HG03097 (cell line): ENCODE measurements at regions not wholly inside any gene's neighbourhood (a gene's known extent, or its start where the extent isn't known, plus 50 kb on each side); places are given as distances from the start of the nearest gene placed in this dataset.
"Not testable (repeated sequence)": the region's sequence is repeated elsewhere in the genome, so short reads cannot be mapped to it uniquely, and the experiment has no call there.

Source experiments
- ATAC-seq: cut with Tn5 transposase; IDR thresholded peaks from one replicate; pipeline ENCODE4 v1.9.1; 2021; ENCODE audit not compliant: unreplicated experiment, low FRiP score

DNA sequence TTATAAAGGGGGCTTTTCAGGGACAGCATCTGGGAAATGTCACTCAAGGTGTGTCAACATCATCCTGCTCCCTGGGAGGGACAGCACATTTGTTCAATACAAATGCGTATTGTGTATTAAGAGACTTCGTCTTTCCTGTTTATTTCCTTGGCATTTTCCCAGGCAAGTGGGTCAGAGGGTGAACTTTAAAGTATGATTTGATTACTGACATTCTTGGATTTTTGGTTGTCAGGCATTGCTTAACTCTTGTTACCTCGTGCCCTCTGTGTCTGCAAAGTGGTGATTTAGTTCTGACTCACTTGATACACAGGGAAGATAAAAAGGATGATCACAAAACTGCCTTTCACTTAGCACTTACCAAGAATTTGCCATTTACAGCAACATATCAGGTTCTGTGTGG, 292.7 kb downstream of the SUCLA2 start:
- no peak for ATAC-seq

DNA sequence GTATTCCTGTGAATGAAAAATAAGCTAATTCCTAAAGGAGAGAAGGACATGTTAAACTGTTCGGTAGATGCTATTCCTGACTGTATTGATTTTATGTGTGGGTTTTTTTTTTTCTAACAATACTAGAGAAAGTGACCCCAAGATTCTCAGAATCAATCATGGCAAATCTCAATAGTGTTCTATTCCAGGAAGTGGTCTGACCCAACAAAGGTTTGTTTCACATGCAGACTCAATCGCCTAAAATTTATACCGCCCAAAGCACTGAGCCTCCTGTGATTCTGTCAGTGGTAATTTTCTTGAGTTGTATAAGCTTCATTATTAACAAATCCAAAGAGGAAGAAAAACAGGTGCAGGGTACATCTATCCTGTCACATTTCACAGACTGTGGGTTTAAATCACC, 293.7 kb downstream of the SUCLA2 start:
- no peak for ATAC-seq

DNA sequence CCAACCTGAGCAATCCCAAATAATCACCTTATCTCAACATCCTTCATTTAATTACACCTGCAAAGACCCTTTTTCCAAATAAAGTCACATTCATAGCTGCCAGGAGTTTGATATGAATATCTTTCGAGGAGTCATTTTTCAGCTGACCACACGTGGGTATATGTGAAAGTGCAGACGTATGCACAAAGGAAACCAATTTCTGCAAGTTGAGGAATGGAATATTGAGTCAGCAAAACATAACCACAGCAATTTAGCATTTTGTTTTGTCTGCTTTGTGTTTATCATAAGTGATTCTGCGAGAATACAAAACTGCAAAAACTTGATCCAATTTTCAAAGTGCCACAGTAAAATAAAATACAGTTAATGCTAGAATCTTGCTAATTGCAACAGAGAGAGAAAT, 295.9 kb downstream of the SUCLA2 start:
- no peak for ATAC-seq

DNA sequence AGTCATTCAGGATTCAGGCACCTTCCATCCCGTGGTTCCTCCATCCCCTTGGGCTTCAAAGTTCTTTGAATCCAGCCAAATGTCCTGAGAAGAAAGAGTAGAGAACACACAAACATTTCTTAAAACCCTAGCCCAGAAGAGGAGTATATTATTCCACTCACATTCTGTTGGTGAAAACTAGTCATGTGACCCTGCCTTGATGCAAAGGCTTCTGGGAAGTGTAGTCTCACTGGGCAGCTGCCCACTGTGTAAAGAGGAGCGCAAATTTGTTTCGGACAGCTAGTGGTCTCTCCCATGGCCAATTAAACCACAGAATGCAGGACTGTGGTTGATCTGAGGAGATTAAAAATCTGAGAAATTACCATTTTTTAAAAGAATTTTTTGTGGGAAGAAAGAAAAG, 304.4 kb downstream of the SUCLA2 start:
- no peak for ATAC-seq

DNA sequence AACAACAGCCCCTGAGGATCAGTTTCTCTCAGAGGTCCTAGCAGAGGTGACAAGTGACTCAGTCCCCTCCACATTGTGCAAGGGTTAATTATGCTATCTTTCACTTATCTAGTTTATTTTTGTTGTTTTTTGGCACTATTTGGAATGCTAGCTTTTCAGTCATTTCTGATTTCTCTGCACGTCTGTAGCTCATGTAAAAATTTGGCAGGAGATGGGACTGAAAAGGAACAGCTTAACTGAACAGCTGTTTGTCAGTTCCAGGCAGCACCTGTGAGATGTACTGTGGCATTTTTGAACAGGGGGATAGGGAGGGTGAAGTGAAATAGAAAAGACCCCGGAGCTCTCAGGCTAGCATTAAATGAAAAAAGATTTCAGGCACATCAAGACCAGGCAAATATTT, 313.5 kb downstream of the SUCLA2 start:
- ATAC-seq: no peak

DNA sequence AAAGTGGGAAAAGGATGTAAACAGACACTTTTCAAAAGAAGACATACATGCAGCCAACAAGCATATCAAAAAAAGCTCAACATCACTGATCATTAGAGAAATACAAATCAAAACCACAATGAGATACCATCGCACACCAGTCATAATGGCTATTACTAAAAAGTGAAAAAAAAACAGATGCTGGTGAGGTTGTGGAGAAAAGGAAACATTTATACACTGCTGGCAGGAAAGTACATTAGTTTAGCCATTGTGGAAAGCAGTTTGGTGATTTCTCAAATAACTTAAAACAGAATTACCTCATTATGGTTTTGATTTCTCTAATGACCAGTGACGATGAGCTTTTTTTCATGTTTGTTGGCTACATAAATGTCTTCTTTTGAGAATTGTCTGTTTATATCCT, 315.9 kb downstream of the SUCLA2 start:
- not testable (repeated sequence) for ATAC-seq

DNA sequence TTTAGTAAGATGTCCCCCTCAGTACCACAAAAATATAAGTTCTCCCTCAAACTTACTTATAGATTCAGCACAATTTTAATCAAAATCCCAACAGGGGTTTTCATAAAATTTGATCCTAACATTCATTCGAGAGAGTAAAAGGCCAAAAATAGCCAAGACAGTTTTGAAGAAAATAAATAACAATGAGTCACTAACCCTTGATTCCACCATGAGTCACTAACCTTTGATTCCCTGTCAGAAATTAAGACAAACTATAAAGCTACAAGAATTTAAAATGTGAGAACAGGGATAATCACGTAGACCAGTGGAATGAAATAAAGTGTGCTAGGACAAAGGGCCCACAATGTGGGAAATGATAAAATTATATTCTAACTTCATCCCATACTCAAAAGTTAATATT, 320.3 kb downstream of the SUCLA2 start:
- no peak for ATAC-seq

DNA sequence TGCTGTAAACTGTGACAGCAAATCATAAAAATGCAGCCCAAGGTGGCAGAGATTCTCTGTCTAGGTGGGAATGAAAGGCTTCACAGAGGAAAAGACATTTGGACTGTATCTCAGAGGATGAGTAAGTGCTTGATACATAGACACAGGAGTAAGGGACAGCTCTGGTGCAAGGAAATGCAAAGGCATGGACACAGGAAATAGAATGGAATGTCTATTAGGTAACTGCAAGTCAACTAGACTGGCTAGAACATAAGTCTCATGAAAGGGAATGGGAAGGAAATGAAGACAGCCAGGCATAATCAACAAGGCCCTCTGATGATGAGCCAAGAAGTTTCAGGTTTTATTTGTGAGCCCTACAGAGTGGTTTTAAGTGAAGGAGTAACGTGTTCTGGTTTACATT, 321.7 kb downstream of the SUCLA2 start:
- ATAC-seq: no peak

DNA sequence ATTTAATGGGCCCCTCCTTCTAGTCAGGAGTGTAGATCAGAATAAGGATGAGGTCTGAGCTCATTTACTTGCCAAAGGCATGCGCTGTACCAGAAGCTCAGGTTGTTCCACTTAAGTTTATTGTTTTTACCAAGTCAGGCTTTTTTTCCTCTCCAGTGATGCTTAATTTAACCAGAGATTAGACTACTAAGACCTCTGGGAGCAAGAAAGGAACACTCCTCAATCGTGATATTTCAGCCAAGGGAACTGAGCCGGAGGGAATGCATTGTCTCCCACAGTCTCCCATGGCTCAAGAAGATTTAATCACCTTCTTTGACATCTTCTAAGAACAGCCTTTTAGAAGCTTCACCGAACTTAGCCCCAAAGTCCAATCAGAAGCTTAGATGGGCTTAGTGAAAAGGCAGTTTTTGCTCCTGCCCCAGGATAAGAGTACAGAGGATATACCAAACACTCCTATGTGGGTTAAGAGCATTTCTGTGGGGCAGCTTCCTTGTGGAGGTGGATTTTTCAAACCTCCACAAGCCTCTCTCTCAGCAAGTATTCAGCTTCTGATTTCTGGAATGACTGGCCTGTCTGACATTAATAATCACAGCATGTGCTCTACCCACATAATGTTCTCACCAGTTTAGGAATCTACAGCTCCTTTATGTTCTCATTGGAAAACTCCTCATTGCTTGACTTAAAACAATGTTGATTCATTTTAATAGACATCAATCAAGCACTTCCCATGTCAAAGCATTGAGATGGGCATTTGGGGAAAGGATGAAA, 322.7 kb downstream of the SUCLA2 start:
- ATAC-seq: no peak

DNA sequence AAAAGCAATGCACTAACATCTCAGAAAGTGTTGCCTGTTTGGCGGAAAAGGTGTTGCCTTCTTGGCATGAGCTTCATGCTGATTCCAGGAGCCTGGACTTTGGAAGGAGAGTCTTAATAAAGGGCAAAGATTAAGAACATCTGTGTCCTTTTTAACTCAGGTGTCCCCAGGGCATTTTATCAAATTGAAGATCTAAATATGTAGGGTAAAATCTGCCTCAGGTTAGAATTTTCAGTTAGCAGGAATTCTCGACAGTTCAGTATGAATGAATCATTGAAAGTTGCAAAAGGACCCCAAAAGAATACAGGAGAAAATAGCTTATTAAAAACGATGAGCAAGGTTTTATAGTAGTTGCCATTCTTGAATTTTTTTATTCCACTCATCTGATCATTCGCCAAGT, 325.2 kb downstream of the SUCLA2 start:
- ATAC-seq: no peak

DNA sequence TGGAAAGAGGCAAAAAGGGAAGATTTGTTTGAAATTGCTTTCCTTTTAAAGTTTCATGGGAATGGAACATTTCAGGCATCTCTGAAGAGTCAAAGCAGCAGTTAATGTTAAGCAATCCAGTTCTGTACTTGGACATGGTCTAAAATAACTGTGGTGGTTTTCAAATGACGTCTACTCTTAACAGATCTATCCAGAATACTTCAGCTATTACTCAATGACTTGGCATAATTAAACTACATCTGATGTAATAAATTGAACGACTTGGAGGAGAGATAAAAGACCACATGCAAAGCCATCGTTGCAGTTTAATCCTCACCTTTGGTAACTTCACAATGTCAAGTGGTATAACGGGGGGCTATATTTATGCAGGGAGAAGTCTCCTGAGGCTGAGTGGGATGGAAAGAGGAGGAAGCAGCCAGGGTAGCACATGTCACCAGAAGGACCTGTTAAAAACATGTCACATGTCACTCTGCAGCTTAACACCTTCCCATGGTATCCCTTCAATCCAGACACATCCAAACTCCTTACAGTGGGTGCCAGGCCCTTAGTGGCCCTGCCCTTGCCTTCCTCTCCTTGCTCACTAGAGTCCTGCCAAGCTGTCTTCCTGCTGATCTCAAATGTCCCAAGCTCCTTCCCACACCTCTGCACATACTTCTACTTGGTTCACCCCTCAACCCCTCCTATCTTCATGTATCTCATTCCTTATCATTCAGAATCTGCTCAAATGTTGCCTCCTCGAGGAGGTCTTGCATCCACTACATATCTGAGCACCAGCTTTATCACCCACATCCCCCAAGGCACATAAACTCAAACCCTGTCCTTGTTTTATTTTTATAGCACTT, 327.8 kb downstream of the SUCLA2 start:
- no peak for ATAC-seq

DNA sequence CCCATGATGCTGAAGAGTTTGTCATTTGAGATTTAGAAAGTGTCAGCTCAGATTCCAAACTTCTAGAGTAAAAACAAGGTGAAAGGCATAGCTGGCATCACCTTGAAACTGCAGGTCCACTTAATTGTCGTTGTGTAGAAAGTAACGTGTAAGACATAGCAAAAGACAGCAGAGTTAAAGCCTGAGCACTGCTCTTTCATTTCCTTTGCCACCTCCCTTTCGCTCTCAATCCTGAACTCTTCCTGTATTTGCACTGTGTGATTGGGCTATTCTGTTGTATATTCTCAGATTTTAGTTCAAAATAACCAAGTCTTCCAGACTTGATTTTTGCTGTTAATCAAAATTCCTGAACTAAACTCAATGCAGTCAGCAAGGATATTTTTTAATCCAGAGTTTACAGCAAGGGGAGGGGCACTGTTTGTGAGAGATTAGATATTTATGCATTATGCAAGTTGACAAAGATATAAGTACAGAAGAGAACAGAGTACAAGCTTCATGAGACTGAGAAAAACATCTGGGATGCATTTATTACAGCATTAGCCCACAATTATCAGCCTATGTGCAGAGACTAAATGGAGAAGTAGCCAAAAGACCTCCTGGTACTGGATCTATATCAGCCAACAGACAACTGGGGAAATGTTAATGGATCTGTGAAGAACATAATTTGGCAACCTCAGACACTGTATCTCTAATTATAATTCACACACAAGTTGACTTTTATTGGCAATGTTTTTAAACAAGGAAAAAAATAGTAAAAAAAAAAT, 328.6 kb downstream of the SUCLA2 start:
- ATAC-seq: no peak

DNA sequence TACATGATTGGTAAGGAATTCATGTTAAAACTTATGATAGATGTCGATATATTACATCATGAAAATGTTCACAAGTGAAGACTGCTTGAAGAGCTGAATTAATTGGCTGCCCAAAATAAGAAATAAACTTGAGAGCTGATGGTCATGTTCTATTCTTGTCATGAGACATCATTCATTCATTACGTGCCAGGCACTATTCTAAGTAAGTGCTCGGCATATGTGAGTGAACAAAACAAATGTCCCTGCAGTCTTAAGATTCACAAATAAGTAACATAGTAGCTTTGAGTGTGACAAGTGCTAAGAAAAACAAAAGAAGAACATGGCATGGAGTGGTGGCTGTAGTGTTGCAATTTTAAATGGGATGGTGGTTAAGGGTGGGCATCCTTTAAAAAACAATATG, 329.3 kb downstream of the SUCLA2 start:
- no peak for ATAC-seq

DNA sequence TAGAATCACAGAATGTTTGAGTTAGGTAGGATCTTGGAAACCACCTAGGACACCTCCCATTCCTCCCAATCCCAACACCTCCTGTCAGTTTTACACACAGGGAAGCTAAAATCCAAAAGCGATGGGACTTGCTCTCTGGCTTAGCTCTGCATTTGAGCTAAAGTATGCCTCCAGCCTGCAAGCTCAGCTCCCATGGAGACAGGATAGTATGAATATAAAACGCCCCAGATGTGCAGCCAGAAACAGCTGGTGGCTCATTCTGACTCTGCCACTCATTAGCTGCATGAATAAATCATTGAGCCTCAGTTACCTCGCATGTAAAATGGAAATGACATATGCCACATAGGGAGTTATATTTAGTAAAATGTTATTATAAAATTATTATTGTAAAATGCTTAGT, 336.0 kb downstream of the SUCLA2 start:
- ATAC-seq: no peak

DNA sequence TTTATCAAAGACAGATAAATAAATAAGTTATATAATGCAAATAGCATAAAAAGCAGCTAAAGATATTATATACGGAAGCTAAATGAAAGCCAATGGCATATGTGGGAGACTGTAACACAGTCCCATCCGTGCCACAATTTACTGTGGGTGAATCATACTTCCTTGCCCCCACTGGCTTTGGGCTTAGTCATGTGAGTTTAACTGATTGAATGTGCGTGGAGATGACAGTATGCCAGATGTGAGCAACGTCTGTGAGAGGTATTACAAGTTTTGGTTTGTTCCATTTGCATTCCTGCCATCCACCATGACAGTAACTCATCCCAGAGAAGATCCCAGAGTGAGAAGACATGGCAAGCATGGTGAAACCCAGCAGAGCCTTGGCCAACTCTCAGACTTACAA, 340.0 kb downstream of the SUCLA2 start:
- no peak for ATAC-seq

DNA sequence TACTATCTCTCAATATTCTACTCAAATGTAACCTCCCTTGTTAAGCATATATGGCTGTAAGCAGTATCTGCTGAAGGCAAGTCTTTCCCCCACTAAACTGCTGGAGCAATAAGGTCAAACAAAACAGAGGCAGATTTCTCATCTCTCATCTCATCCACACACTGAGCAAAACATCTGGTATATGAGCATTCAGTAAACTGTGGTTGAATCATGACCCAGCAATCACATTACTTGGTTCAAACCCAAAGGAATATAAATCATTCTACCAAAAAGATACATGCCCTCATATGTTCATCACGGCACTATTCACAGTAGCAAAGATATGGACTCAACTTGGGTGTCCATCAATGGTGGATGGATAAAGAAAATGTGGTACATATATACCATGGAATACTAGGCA, 344.4 kb downstream of the SUCLA2 start:
- no peak for ATAC-seq

DNA sequence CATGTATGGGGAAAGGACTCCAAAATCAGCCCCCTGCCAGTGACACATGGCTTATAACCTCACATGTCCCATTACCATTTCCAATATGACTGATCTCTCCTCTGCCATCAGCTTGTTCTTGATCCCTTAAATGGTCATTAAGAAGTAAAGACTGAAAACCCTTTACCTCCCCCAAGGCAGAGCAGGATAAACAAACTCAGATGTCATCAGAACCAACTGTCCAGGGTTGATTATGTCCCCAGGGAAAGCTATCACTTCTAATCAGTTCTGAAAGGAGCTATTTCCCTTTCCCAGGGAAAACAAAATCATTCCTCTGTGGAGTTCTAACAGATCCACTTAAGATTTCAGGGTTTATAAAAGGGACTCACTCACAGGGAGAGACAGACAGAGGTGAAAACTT, 350.9 kb downstream of the SUCLA2 start:
- no peak for ATAC-seq

DNA sequence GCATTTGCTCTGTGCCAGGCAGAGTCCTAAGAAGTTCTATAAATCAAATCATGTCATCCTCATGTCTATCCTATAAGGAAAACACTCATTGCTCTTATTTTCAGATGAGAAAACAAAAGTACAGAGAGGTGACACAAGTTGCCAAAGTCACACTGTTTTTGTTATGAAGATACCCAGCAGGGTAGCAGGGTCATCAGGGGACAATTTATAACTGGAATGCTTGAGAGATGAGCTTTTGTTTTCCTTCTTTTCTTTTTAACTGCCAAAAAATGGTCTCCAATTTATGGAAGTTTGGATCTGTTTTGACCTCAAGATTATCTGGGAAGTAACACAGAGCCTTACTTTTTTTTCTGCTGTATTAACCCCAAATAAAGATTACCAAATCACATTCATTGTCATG, 354.1 kb downstream of the SUCLA2 start:
- no peak for ATAC-seq

DNA sequence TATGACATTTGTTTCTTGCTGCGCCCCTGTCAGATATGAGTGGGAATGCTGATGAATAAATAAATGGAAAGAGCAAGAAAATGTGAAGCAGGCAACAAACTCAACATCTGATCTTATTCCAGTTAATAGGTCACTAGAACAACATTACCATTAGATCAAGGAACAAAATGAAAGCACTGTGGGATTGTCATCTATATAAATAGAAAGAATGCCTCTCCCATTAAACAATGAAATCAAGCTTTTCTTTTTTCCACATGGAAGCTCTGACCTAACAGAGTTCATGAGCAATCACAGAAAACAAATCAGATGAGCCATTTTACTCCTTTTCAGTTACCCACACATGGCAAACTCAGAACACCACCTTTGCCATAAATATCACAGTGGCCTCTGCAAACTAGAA, 354.8 kb downstream of the SUCLA2 start:
- no peak for ATAC-seq

DNA sequence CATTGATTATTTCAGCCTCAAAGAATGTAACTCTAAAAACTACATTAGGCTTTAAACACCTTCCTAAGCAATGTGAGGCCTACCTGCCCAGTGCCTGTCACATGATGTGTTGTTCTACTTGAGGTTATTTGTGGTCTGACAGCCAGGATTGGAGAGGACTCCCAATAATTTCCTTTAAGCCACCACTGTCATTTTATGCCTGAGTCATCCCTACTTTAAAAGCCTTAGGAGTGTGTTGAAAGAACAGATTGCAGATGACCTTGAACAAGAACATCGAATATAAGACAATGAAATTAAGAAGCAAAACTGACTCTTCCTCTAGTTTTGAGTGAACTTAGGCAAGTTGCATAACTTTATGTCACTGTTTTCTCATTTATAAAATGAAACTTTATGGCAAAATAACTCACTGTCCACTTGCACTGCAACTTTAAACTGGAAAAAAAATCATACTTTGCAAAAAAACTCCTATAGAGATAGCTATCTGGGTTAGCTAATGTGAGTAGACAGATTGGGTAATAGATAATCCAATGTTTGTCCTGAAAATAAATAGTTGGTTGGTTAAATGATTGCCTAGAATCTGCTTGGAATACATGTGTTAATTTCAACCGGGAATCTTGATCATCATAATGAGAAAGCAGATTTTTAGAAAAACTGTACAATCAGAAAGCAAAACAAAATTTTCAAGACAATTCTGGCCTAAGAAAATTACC, 361.2 kb downstream of the SUCLA2 start:
- no peak for ATAC-seq

DNA sequence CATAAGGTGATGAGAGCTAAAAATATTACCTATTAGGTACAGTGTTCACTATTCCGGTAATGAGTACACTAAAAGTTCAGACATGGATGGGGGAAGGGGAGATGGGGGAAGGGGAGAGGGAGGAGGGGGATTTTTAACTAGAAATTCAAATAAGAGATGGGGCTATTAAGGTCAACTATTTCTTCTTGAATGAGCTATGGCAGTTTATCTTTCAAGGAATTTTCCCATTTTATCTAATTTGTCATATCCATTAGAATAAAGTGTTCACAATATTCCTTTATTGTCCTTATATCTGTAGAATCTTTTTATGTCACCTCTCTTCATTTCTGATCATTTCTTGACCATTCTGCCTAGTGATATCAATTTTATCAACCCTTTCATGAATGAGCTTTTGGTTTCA, 362.4 kb downstream of the SUCLA2 start:
- ATAC-seq: no peak
